H1 (cell line): ENCODE measurements at regions not wholly inside any gene's neighbourhood (a gene's known extent, or its start where the extent isn't known, plus 50 kb on each side); places are given as distances from the start of the nearest gene placed in this dataset.

Experiments used
- CTCF ChIA-PET: fragments of 300-600 bp; sonication (Branson Sonifier 250); formaldehyde crosslinking; loops from one replicate; lab custom pipeline; 2021; ENCODE audit not compliant: partially characterized antibody; lab: Charles Lee
- POLR2A ChIA-PET: fragments of 300-600 bp; sonication (Branson Sonifier 250); formaldehyde crosslinking; loops from one replicate; lab custom pipeline; 2021; ENCODE audit warnings: inconsistent platforms; ENCODE audit not compliant: partially characterized antibody; lab: Charles Lee
- DNase-seq, 2 experiments: peaks; one replicate each; pipeline versions ENCODE4 v3.0.0 to v3.0.0-alpha.2; 2010 to 2022; ENCODE audit warnings: low spot score in 2 of 2, low read depth in 1 of 2, mixed read lengths in 1 of 2
- FAIRE-seq: peaks from 2 replicates; lab custom pipeline; 2011; peaks lifted over from hg19 to GRCh38; lab: Jason Lieb, UNC
- H2AFZ ChIP-seq: 2 replicates; pipeline ENCODE4 v1.8.1; 2012; ENCODE audit warnings: low read length, inconsistent platforms
- H2AK5ac ChIP-seq: 2 replicates; pipeline ENCODE4 v1.6.1; 2013; ENCODE audit warnings: low read depth, low read length
- H2BK120ac ChIP-seq: replicated peaks from 2 replicates; pipeline ENCODE3; 2013; ENCODE audit warnings: low read depth, low read length, inconsistent platforms
- H2BK12ac ChIP-seq: 2 replicates; pipeline ENCODE4 v1.6.1; 2013; ENCODE audit warnings: low read depth, low read length
- H2BK15ac ChIP-seq: 2 replicates; pipeline ENCODE4 v1.6.1; 2013; ENCODE audit warnings: low read length
- H2BK20ac ChIP-seq: 2 replicates; pipeline ENCODE4 v1.6.1; 2013; ENCODE audit warnings: low read length
- H2BK5ac ChIP-seq: 2 replicates; pipeline ENCODE4 v1.6.1; 2013; ENCODE audit warnings: low read depth, low read length
- H3K14ac ChIP-seq: 2 replicates; pipeline ENCODE4 v1.6.1; 2013; ENCODE audit warnings: inconsistent platforms; ENCODE audit not compliant: insufficient read length
- H3K18ac ChIP-seq: 2 replicates; pipeline ENCODE4 v1.6.1; 2013; ENCODE audit warnings: low read length; ENCODE audit errors: extremely low read depth
- H3K23ac ChIP-seq: 2 replicates; pipeline ENCODE4 v1.6.1; 2013; ENCODE audit warnings: inconsistent platforms; ENCODE audit not compliant: insufficient read length
- H3K23me2 ChIP-seq: 2 replicates; pipeline ENCODE4 v1.6.1; 2013; ENCODE audit warnings: low read depth, low read length
- H3K27ac ChIP-seq: 2 replicates; pipeline ENCODE4 v1.6.1; 2011; ENCODE audit warnings: low read depth, low read length, inconsistent platforms
- H3K27me3 ChIP-seq, 4 experiments: replicated peaks in 1 of 4; 1 replicate in 1 of 4; 2 replicates in 3 of 4; pipeline versions ENCODE4 v1.6.1 to v1.8.1; 2011 to 2013; ENCODE audit warnings: low read length in 3 of 4, mild to moderate bottlenecking in 3 of 4, inconsistent platforms in 2 of 4, mixed read lengths in 2 of 4, moderate library complexity in 1 of 4; ENCODE audit not compliant: control insufficient read depth in 3 of 4, insufficient read depth in 3 of 4; ENCODE audit errors: extremely low read depth in 1 of 4
- H3K36me3 ChIP-seq, 4 experiments: 2 replicates each; pipeline versions ENCODE4 v1.6.1 to v1.8.1; 2011 to 2013; ENCODE audit warnings: mild to moderate bottlenecking in 4 of 4, low read length in 3 of 4, moderate library complexity in 2 of 4, control low read depth in 1 of 4, inconsistent platforms in 1 of 4; ENCODE audit not compliant: insufficient read depth in 4 of 4, control insufficient read depth in 2 of 4
- H3K4ac ChIP-seq: replicated peaks from 2 replicates; pipeline ENCODE3; 2013; ENCODE audit warnings: low read length, low read depth, mixed read lengths, inconsistent platforms; ENCODE audit not compliant: insufficient read length
- H3K4me1 ChIP-seq, 4 experiments: replicated peaks in 1 of 4; 1 replicate in 1 of 4; 2 replicates in 3 of 4; pipeline versions ENCODE4 v1.6.1 to v1.8.1; 2011 to 2013; ENCODE audit warnings: low read length in 3 of 4, inconsistent platforms in 2 of 4, mixed read lengths in 1 of 4; ENCODE audit not compliant: insufficient read depth in 4 of 4, control insufficient read depth in 3 of 4
- H3K4me2 ChIP-seq, 2 experiments: 2 replicates each; pipeline versions ENCODE4 v1.6.1 to v1.8.1; 2011 to 2013; ENCODE audit warnings: low read depth in 2 of 2, low read length in 2 of 2, control low read depth in 1 of 2, inconsistent platforms in 1 of 2, mild to moderate bottlenecking in 1 of 2; ENCODE audit not compliant: insufficient read depth in 1 of 2
- H3K4me3 ChIP-seq, 4 experiments: fragments of 200-600, 300-600 bp in 1 of 4; sonication (generic), shearing (Covaris generic), sonication (Bioruptor Twin) in 1 of 4; 2 replicates each; pipeline versions ENCODE4 v1.5.1 to v1.8.1; 2011 to 2016; ENCODE audit warnings: low read length in 4 of 4, low read depth in 3 of 4, control low read depth in 2 of 4, inconsistent platforms in 2 of 4, mild to moderate bottlenecking in 2 of 4, mixed read lengths in 1 of 4, moderate library complexity in 1 of 4; ENCODE audit not compliant: insufficient read depth in 2 of 4; ENCODE audit errors: extremely low read depth in 1 of 4
- H3K56ac ChIP-seq: replicated peaks from 2 replicates; pipeline ENCODE3; 2013; ENCODE audit warnings: low read depth, mild to moderate bottlenecking, mixed read lengths, low read length, inconsistent platforms; ENCODE audit not compliant: insufficient read length
- H3K79me1 ChIP-seq: 2 replicates; pipeline ENCODE4 v1.6.1; 2013; ENCODE audit warnings: low read depth, low read length, control low read depth
- H3K79me2 ChIP-seq, 2 experiments: 2 replicates each; pipeline versions ENCODE4 v1.6.1 to v1.8.1; 2012 to 2013; ENCODE audit warnings: low read length in 2 of 2, mild to moderate bottlenecking in 2 of 2, inconsistent platforms in 1 of 2; ENCODE audit not compliant: insufficient read depth in 2 of 2, control insufficient read depth in 1 of 2
- H3K9ac ChIP-seq, 4 experiments: replicated peaks in 1 of 4; 1 replicate in 1 of 4; 2 replicates in 3 of 4; pipeline versions ENCODE4 v1.6.1 to v1.8.1; 2011 to 2013; ENCODE audit warnings: low read depth in 3 of 4, low read length in 3 of 4, control low read depth in 2 of 4, mild to moderate bottlenecking in 2 of 4, moderate library complexity in 2 of 4, inconsistent platforms in 1 of 4; ENCODE audit errors: extremely low read depth in 1 of 4
- H3K9me3 ChIP-seq, 2 experiments: 2 replicates each; pipeline versions ENCODE4 v1.6.1 to v1.8.1; 2012 to 2013; ENCODE audit warnings: mild to moderate bottlenecking in 2 of 2, moderate library complexity in 2 of 2, control low read depth in 1 of 2, inconsistent platforms in 1 of 2, low read depth in 1 of 2, low read length in 1 of 2, mixed read lengths in 1 of 2; ENCODE audit not compliant: insufficient read depth in 2 of 2
- H4K20me1 ChIP-seq, 2 experiments: replicated peaks in 1 of 2; 2 replicates each; pipeline versions ENCODE3 to v1.8.1; 2011 to 2013; ENCODE audit warnings: inconsistent platforms in 2 of 2, low read length in 2 of 2, mild to moderate bottlenecking in 1 of 2; ENCODE audit not compliant: insufficient read depth in 2 of 2, control insufficient read depth in 1 of 2
- H4K5ac ChIP-seq: 2 replicates; pipeline ENCODE4 v1.6.1; 2013; ENCODE audit warnings: low read length, low read depth, mixed read lengths, inconsistent platforms; ENCODE audit not compliant: insufficient read length
- H4K8ac ChIP-seq: 2 replicates; pipeline ENCODE4 v1.8.0; 2013; ENCODE audit warnings: mild to moderate bottlenecking, moderate library complexity, low read length, inconsistent platforms; ENCODE audit not compliant: insufficient read depth; ENCODE audit errors: extremely low read depth
- H4K91ac ChIP-seq: replicated peaks from 2 replicates; pipeline ENCODE3; 2013; ENCODE audit warnings: low read length, mixed read lengths, inconsistent platforms; ENCODE audit not compliant: insufficient read length
- BACH1 ChIP-seq: IDR thresholded peaks from 2 replicates; pipeline ENCODE4 v1.6.1; 2012; ENCODE audit warnings: low read length, improper control_type of control experiment
- CBX5 ChIP-seq: fragments of 300-800, 300-1000 bp; sonication (generic); IDR thresholded peaks from 2 replicates; pipeline ENCODE4 v1.7.1; 2016; ENCODE audit warnings: antibody characterized with exemption, low read length, low read depth
- CBX8 ChIP-seq: fragments of 300-800, 300-1000 bp; sonication (generic); IDR thresholded peaks from 2 replicates; pipeline ENCODE4 v1.7.1; 2016; ENCODE audit warnings: low read depth, low read length, borderline replicate concordance
- CHD1 ChIP-seq: IDR thresholded peaks from 2 replicates; pipeline ENCODE4 v1.6.1; 2012; ENCODE audit warnings: low read depth, low read length, improper control_type of control experiment
- CHD2 ChIP-seq: IDR thresholded peaks from 2 replicates; pipeline ENCODE4 v1.6.1; 2012; ENCODE audit warnings: low read length, improper control_type of control experiment
- EZH2 ChIP-seq: fragments of 200-600 bp; sonication (generic); IDR thresholded peaks from 2 replicates; pipeline ENCODE4 v1.7.1; 2012; ENCODE audit warnings: low read depth, mild to moderate bottlenecking, moderate library complexity, low read length, inconsistent platforms; ENCODE audit not compliant: severe bottlenecking
- KDM5A ChIP-seq: fragments of 200-600 bp; IDR thresholded peaks from 2 replicates; pipeline ENCODE4 v1.7.1; 2012; ENCODE audit warnings: mild to moderate bottlenecking, low read length, inconsistent platforms, mixed read lengths
- POU5F1 ChIP-seq: IDR thresholded peaks from 2 replicates; pipeline ENCODE4 v1.6.1; 2011; ENCODE audit warnings: low read depth, mild to moderate bottlenecking, low read length, moderate library complexity
- RBBP5 ChIP-seq: IDR thresholded peaks from 2 replicates; pipeline ENCODE4 v1.7.1; 2012; ENCODE audit warnings: low read depth, mild to moderate bottlenecking, inconsistent platforms, low read length, moderate library complexity, borderline replicate concordance
- RFX5 ChIP-seq: IDR thresholded peaks from 2 replicates; pipeline ENCODE4 v1.6.1; 2011; ENCODE audit warnings: low read depth, low read length, improper control_type of control experiment, borderline replicate concordance
- SP4 ChIP-seq: IDR thresholded peaks from 2 replicates; pipeline ENCODE4 v1.6.1; 2012; ENCODE audit warnings: low read length, inconsistent platforms
- SRF ChIP-seq: IDR thresholded peaks from 2 replicates; pipeline ENCODE4 v1.6.1; 2011; ENCODE audit warnings: mild to moderate bottlenecking, low read depth, low read length, moderate library complexity
- YY1 ChIP-seq: IDR thresholded peaks from 2 replicates; pipeline ENCODE4 v1.6.1; 2011; ENCODE audit warnings: low read depth, mild to moderate bottlenecking, low read length
- ZNF274 ChIP-seq: IDR thresholded peaks from 2 replicates; pipeline ENCODE4 v1.7.0; 2012; ENCODE audit warnings: low read length, borderline replicate concordance; ENCODE audit errors: extremely low read depth
- WGBS, 2 experiments: shearing (Covaris generic) in 1 of 2; methylation state at CpG; one replicate each; pipeline versions ENCODE4 v1.1.6 to v1.1.7; 2013 to 2015; ENCODE audit warnings: low lambda C conversion rate in 2 of 2, mixed read lengths in 2 of 2, inconsistent platforms in 1 of 2, low coverage in 1 of 2, missing lambda C conversion rate in 1 of 2; ENCODE audit not compliant: insufficient replicate concordance in 2 of 2, insufficient coverage in 1 of 2, insufficient read length in 1 of 2; ENCODE audit errors: extremely low coverage in 1 of 2, missing lambda C conversion rate in 1 of 2; 5-methylcytosine and 5-hydroxymethylcytosine counted together

DNA sequence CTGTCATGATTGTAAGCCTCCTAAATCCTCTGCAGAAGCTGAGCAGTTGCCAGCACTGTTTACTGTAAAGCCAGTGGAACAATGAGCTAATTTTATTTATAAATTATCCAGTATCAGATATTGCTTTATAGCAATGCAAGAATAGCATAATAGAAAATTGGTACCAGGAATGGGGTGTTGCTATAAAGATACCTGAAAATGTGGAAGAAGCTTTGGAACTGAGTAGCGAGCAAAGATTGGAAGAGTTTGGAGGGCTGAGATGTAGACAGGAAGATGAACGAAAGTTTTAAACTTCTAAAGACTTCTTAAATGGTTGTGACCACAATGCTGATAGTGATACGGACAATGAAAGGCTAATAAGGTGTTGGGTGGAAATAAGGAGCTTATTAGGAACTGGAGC is 917.4 kb upstream of the POT1 start:
- H2AFZ ChIP-seq: no peak overlapping the region
- no peak overlapping the region for H4K8ac ChIP-seq
- no peak overlapping the region for H3K9ac ChIP-seq

More for the DNA sequence above, 917.4 kb upstream of the POT1 start:
- H2BK5ac ChIP-seq: no peak overlapping the region; the same call in 1 of the 2 replicates
- H3K4ac ChIP-seq: no peak overlapping the region
- FAIRE-seq: no peak
- ChIA-PET POLR2A (no interaction called here), CTCF (no interaction called here)
- H2BK15ac ChIP-seq: no peak overlapping the region
- no peak overlapping the region for H2BK12ac ChIP-seq
- H3K4me1 ChIP-seq: peaks cover 0 to 3% (median 0%) of the 10 kb centered on the region in 4 experiments; a peak in 1 of 7 replicates
- no peak overlapping the region for H3K27ac ChIP-seq
- H3K36me3 ChIP-seq: peaks cover 0 to 5% (median 1%) of the 10 kb centered on the region in 4 experiments; a peak in 3 of 8 replicates
- H3K4me2 ChIP-seq: no peak overlapping the region
- no peak overlapping the region for H3K23ac ChIP-seq
- no peaks in the 10 kb centered on the region for H4K20me1 ChIP-seq
- no peaks in the 10 kb centered on the region for H3K27me3 ChIP-seq
- H4K91ac ChIP-seq: no peak overlapping the region
- no peak overlapping the region for H3K14ac ChIP-seq
- no peak overlapping the region for H3K18ac ChIP-seq
- no peak overlapping the region for H2BK20ac ChIP-seq
- no peak overlapping the region for H2BK120ac ChIP-seq
- peaks cover 10 to 12% of the 10 kb centered on the region in 2 experiments for H3K9me3 ChIP-seq
- H3K79me1 ChIP-seq: no peaks in the 10 kb centered on the region
- H3K4me3 ChIP-seq: no peak overlapping the region
- no peak overlapping the region for H2AK5ac ChIP-seq
- no peak overlapping the region for H3K56ac ChIP-seq
- TF ChIP-seq SP4 (no peak), BACH1 (no peak), CBX5 (no peak), ZNF274 (no peak), CBX8 (no peak), SRF (no peak), CHD1 (no peak), RBBP5 (no peak), RFX5 (no peak), EZH2 (no peak), CHD2 (no peak), YY1 (no peak), KDM5A (no peak), POU5F1 (no peak)
- WGBS, 2 experiments: 96% methylated on average over 3 of the region's 3 CpGs; no CpG with 5 or more reads in 1 of the 2 experiments
- H3K79me2 ChIP-seq: no peaks in the 10 kb centered on the region
- H3K23me2 ChIP-seq: no peaks in the 10 kb centered on the region
- no peak for DNase-seq
- H4K5ac ChIP-seq: no peak overlapping the region
